Endothelial cell of umbilical vein (primary cell): ENCODE measurements at regions not wholly inside any gene's neighbourhood (a gene's known extent, or its start where the extent isn't known, plus 50 kb on each side); places are given as distances from the start of the nearest gene placed in this dataset.

Experiments
- CTCF ChIP-seq, 2 donors: IDR thresholded peaks; 1 replicate in 1 of 2; 2 replicates in 1 of 2; pipeline ENCODE4 v1.5.1; 2011; ENCODE audit warnings: low read length in 2 of 2, mild to moderate bottlenecking in 2 of 2, moderate library complexity in 2 of 2, control low read depth in 1 of 2, inconsistent platforms in 1 of 2, low read depth in 1 of 2; ENCODE audit not compliant: insufficient read depth in 1 of 2; ENCODE audit errors: extremely low read depth in 1 of 2
- EZH2 ChIP-seq: IDR thresholded peaks from 2 replicates; pipeline ENCODE4 v1.6.1; 2012; ENCODE audit warnings: borderline replicate concordance, low read depth, mild to moderate bottlenecking, moderate library complexity, low read length, inconsistent platforms; ENCODE audit not compliant: severe bottlenecking
- POLR2A ChIP-seq: IDR thresholded peaks from 2 replicates; pipeline ENCODE4 v1.6.1; 2012; ENCODE audit warnings: low read depth, mild to moderate bottlenecking, control low read depth, low read length
- POLR2AphosphoS5 ChIP-seq: IDR thresholded peaks from 2 replicates; pipeline ENCODE4 v1.6.1; 2012; ENCODE audit warnings: low read depth, mild to moderate bottlenecking, control low read depth, low read length, moderate library complexity; ENCODE audit not compliant: insufficient read depth

- TF ChIP-seq POLR2A (no peak), POLR2AphosphoS5 (no peak), CTCF (IDR thresholded peaks at IDR 0.05; ENCODE audit: extremely low read depth in 1 of 2, insufficient read depth in 1 of 2, low read depth in 1 of 2, low read length in 2 of 2) (no peak), EZH2 (no peak)
Observed at GRCh38 chr20:51970858-51971257, 168.5 kb upstream of the SALL4 start.
